ENCODE measurements at regions not wholly inside any gene's neighbourhood (a gene's known extent, or its start where the extent isn't known, plus 50 kb on each side); places are given as distances from the start of the nearest gene placed in this dataset.

GRCh38 chr13:88978607-88979006 lies 1307.4 kb downstream of the SLITRK5 start:
- Mint-ChIP-seq H3K4me1 (ENCODE audit: unreplicated experiment) (peaks cover 7% of the 10 kb centered on the region), H3K27me3 (no peaks in the 10 kb centered on the region), H3K4me3 (no peak overlapping the region), H3K9me3 (peaks cover 4% of the 10 kb centered on the region), H3K27ac (no peak overlapping the region), H3K36me3 (no peaks in the 10 kb centered on the region)
- TF ChIP-seq CTCF (conservative IDR thresholded peaks at IDR 0.05), result no peak
- no peak for DNase-seq (ENCODE audit: extremely low spot score, unreplicated experiment)

GRCh38 chr13:88979465-88980175 lies 1308.4 kb downstream of the SLITRK5 start:
- H3K4me1 Mint-ChIP-seq (ENCODE audit: unreplicated experiment), result peaks cover 7% of the 10 kb centered on the region
- H3K27ac Mint-ChIP-seq, result peak overlapping the region; percentile 10
- H3K9me3 Mint-ChIP-seq, result peaks cover 4% of the 10 kb centered on the region
- DNase-seq (ENCODE audit: extremely low spot score, unreplicated experiment), result no peak
- no peak for TF ChIP-seq CTCF (conservative IDR thresholded peaks at IDR 0.05)
- no peak overlapping the region for H3K4me3 Mint-ChIP-seq
- no peaks in the 10 kb centered on the region for H3K27me3 Mint-ChIP-seq
- H3K36me3 Mint-ChIP-seq, result no peaks in the 10 kb centered on the region

GRCh38 chr13:89003656-89004055 lies 1332.5 kb downstream of the SLITRK5 start:
- H3K27ac Mint-ChIP-seq, result no peak overlapping the region
- H3K36me3 Mint-ChIP-seq, result no peaks in the 10 kb centered on the region
- H3K4me1 Mint-ChIP-seq (ENCODE audit: unreplicated experiment), result no peaks in the 10 kb centered on the region
- DNase-seq (ENCODE audit: extremely low spot score, unreplicated experiment), result no peak
- H3K27me3 Mint-ChIP-seq, result no peaks in the 10 kb centered on the region
- no peak for TF ChIP-seq CTCF (conservative IDR thresholded peaks at IDR 0.05)
- no peak overlapping the region for H3K4me3 Mint-ChIP-seq
- no peaks in the 10 kb centered on the region for H3K9me3 Mint-ChIP-seq

- H3K4me1 Mint-ChIP-seq (ENCODE audit: unreplicated experiment), result no peaks in the 10 kb centered on the region
- H3K4me3 Mint-ChIP-seq, result no peak overlapping the region
- no peaks in the 10 kb centered on the region for H3K9me3 Mint-ChIP-seq
- H3K27me3 Mint-ChIP-seq, result no peaks in the 10 kb centered on the region
- TF ChIP-seq CTCF (conservative IDR thresholded peaks at IDR 0.05), result no peak
- H3K27ac Mint-ChIP-seq, result no peak overlapping the region
- H3K36me3 Mint-ChIP-seq, result no peaks in the 10 kb centered on the region
- DNase-seq (ENCODE audit: extremely low spot score, unreplicated experiment), result no peak
Observed at GRCh38 chr13:89011615-89012014, 1340.4 kb downstream of the SLITRK5 start.

GRCh38 chr13:89027694-89028306 lies 1356.6 kb downstream of the SLITRK5 start:
- no peak overlapping the region for H3K27ac Mint-ChIP-seq
- no peaks in the 10 kb centered on the region for H3K36me3 Mint-ChIP-seq
- no peaks in the 10 kb centered on the region for H3K4me1 Mint-ChIP-seq (ENCODE audit: unreplicated experiment)
- no peak overlapping the region for H3K4me3 Mint-ChIP-seq
- no peaks in the 10 kb centered on the region for H3K27me3 Mint-ChIP-seq
- DNase-seq (ENCODE audit: extremely low spot score, unreplicated experiment), result no peak
- TF ChIP-seq CTCF (conservative IDR thresholded peaks at IDR 0.05), result no peak
- peaks cover 4% of the 10 kb centered on the region for H3K9me3 Mint-ChIP-seq

All from type B pancreatic cell (in vitro differentiated cells).